K562 (cell line): ENCODE measurements at regions not wholly inside any gene's neighbourhood (a gene's known extent, or its start where the extent isn't known, plus 50 kb on each side); places are given as distances from the start of the nearest gene placed in this dataset.

Source experiments
- ATAC-seq: fragments of 200-7000 bp; cut with Tn5 transposase; 3 replicates; pipeline ENCODE4 v1.9.1; 2020; ENCODE audit warnings: moderate library complexity
- BruUV-seq: library from RNA; stranded (reverse); fragments of 400-500 nt; replicated peaks from 2 replicates; lab custom pipeline; 2021; lab: Mats Ljungman, UMichigan
- CTCF ChIA-PET: fragments of 300-600 bp; formaldehyde crosslinking; extraction: SDS; loops from one replicate; lab custom pipeline; 2021; ENCODE audit warnings: low intra/inter-chr PET ratio; lab: Yijun Ruan, JAX
- POLR2A ChIA-PET: fragments of 300-600, 350-650 bp; sonication (Branson Sonifier 250); formaldehyde crosslinking; extraction: SDS; loops from one replicate; lab custom pipeline; 2021; ENCODE audit warnings: antibody characterized with exemption, inconsistent platforms; lab: Yijun Ruan, JAX
- DNase-seq, 4 experiments: peaks; one replicate each; pipeline versions ENCODE4 v3.0.0 to v3.0.0-alpha.2; 2011 to 2018; ENCODE audit warnings: low spot score in 3 of 4, mixed read lengths in 3 of 4; ENCODE audit errors: extremely low read depth in 1 of 4
- FAIRE-seq: peaks from 2 replicates; lab custom pipeline; 2011; peaks lifted over from hg19 to GRCh38; lab: Jason Lieb, UNC
- H2AFZ ChIP-seq: 2 replicates; pipeline ENCODE4 v1.6.0; 2011; ENCODE audit warnings: low read depth, low read length, control low read depth, inconsistent platforms
- H3K27ac ChIP-seq: fragments of 200-600 bp; 3 replicates; pipeline ENCODE4 v1.8.0; 2011; ENCODE audit warnings: low read depth, mild to moderate bottlenecking, control low read depth, inconsistent platforms, low read length, moderate library complexity, mixed read lengths; ENCODE audit errors: extremely low read depth
- H3K27me3 ChIP-seq, 2 experiments: fragments of 300-600 bp in 1 of 2; 2 replicates in 1 of 2; 3 replicates in 1 of 2; pipeline versions ENCODE4 v1.6.0 to v1.8.0; 2011; ENCODE audit warnings: inconsistent platforms in 2 of 2, low read length in 2 of 2, mild to moderate bottlenecking in 1 of 2, mixed read lengths in 1 of 2, moderate library complexity in 1 of 2; ENCODE audit not compliant: control insufficient read depth in 2 of 2, insufficient read depth in 2 of 2
- H3K36me3 ChIP-seq: fragments of 300-600 bp; 3 replicates; pipeline ENCODE4 v1.8.0; 2011; ENCODE audit warnings: mild to moderate bottlenecking, low read length, inconsistent platforms; ENCODE audit not compliant: control insufficient read depth, insufficient read depth
- H3K4me1 ChIP-seq, 2 experiments: fragments of 200-600 bp in 1 of 2; replicated peaks in 1 of 2; 2 replicates in 1 of 2; 3 replicates in 1 of 2; pipeline versions ENCODE4 v1.5.1 to v1.8.0; 2011; ENCODE audit warnings: inconsistent platforms in 2 of 2, low read length in 2 of 2, mild to moderate bottlenecking in 1 of 2, mixed read lengths in 1 of 2, moderate library complexity in 1 of 2; ENCODE audit not compliant: control insufficient read depth in 2 of 2, insufficient read depth in 2 of 2
- H3K4me2 ChIP-seq: 2 replicates; pipeline ENCODE4 v1.6.1; 2011; ENCODE audit warnings: low read length, control low read depth, inconsistent platforms, mixed read lengths; ENCODE audit not compliant: insufficient read depth
- H3K4me3 ChIP-seq: fragments of 200-600 bp; sonication (generic), shearing (Covaris generic); 2 replicates; pipeline ENCODE4 v1.5.1; 2016; ENCODE audit warnings: control low read depth, inconsistent platforms
- H3K79me2 ChIP-seq: fragments of 200-600 bp; 3 replicates; pipeline ENCODE4 v1.8.0; 2011; ENCODE audit warnings: low read length, inconsistent platforms; ENCODE audit not compliant: control insufficient read depth, insufficient read depth
- H3K9ac ChIP-seq, 2 experiments: 2 replicates each; pipeline versions ENCODE4 v1.6.0 to v1.6.1; 2011; ENCODE audit warnings: low read depth in 2 of 2, low read length in 2 of 2, control low read depth in 1 of 2, inconsistent platforms in 1 of 2, mild to moderate bottlenecking in 1 of 2, mixed read lengths in 1 of 2; ENCODE audit not compliant: insufficient read depth in 1 of 2
- H3K9me1 ChIP-seq: one replicate; pipeline ENCODE4 v1.6.0; 2011; ENCODE audit warnings: inconsistent platforms, mild to moderate bottlenecking, low read length, moderate library complexity; ENCODE audit not compliant: control insufficient read depth, insufficient read depth
- H3K9me3 ChIP-seq: replicated peaks from 2 replicates; pipeline ENCODE4 v1.5.1; 2011; ENCODE audit warnings: low read depth, low read length, inconsistent platforms; ENCODE audit not compliant: control insufficient read depth, insufficient read depth
- H4K20me1 ChIP-seq: replicated peaks from 2 replicates; pipeline ENCODE4 v1.6.1; 2011; ENCODE audit warnings: low read length, inconsistent platforms, mixed read lengths; ENCODE audit not compliant: control insufficient read depth, insufficient read depth
- CBFA2T3 ChIP-seq: fragments of 450-650 bp; IDR thresholded peaks from 2 replicates; pipeline ENCODE4 v1.6.1; 2017
- CEBPB ChIP-seq: fragments of 450-650 bp; IDR thresholded peaks from 2 replicates; pipeline ENCODE4 v1.6.1; 2016; ENCODE audit warnings: missing genetic modification characterization, missing compliant biosample characterization
- RBBP5 ChIP-seq: fragments of 200-600 bp; sonication (generic); IDR thresholded peaks from 2 replicates; pipeline ENCODE4 v1.6.1; 2012; ENCODE audit warnings: borderline replicate concordance, mild to moderate bottlenecking, low read length, control low read depth, inconsistent platforms; ENCODE audit not compliant: insufficient read depth, poor library complexity, severe bottlenecking
- ZNF561 ChIP-seq: fragments of 450-650 bp; formaldehyde crosslinking; conservative IDR thresholded peaks from 2 replicates; pipeline ENCODE4 v1.4.0; 2020; ENCODE audit warnings: mild to moderate bottlenecking, moderate library complexity
- in situ Hi-C: fragments of 300-500 bp; cut with MboI; formaldehyde crosslinking; loops from 4 replicates; pipeline ENCODE4 v1.15.0; 2018; ENCODE audit warnings: inconsistent platforms, mixed read lengths
- intact Hi-C: fragments of 100-400 bp; cut with micrococcal nuclease; formaldehyde crosslinking; loops from 2 replicates; pipeline ENCODE4 v1.14.2; 2022
- TF ChIP-seq, protein P1 (sequence below): sonication (generic); formaldehyde crosslinking; IDR thresholded peaks from 2 replicates; pipeline ENCODE4 v1.8.0; 2022; ENCODE audit warnings: missing genetic modification reagents, mild to moderate bottlenecking, borderline replicate concordance
- TF ChIP-seq, protein P2 (sequence below), 3 experiments: fragments of 200-800 bp in 1 of 3; sonication (Bioruptor generic) in 1 of 3; sonication (generic) in 1 of 3; formaldehyde crosslinking in 1 of 3; IDR thresholded peaks; 2 replicates each; pipeline versions ENCODE4 v1.6.1 to v1.8.0; 2016 to 2022; ENCODE audit warnings: mild to moderate bottlenecking in 2 of 3, missing compliant biosample characterization in 2 of 3, missing genetic modification characterization in 2 of 3, missing genetic modification reagents in 1 of 3

GRCh38 chr20:40397467-40397866, 291.6 kb downstream of the MAFB start:
- Histone ChIP-seq H3K9me1 (no peaks in the 10 kb centered on the region), H2AFZ (no peak overlapping the region; the same call in 1 of the 2 replicates), H3K4me2 (no peak overlapping the region), H3K79me2 (no peaks in the 10 kb centered on the region), H3K36me3 (no peaks in the 10 kb centered on the region), H3K4me1 (no peaks in the 10 kb centered on the region), H3K9me3 (no peaks in the 10 kb centered on the region), H3K4me3 (no peak overlapping the region), H3K9ac (no peak overlapping the region)
- ChIA-PET CTCF (no interaction called here), POLR2A (interaction anchor here (1.1 kb wide), 1 partner anchor 36 kb away, joined by 3 read pairs; no protein-coding TSS in a partner anchor)
- intact Hi-C loops = no loop called here
- no TSS peak for BruUV-seq
- ATAC-seq (no peak), DNase-seq (peak in 2 of 4 experiments; percentile 1 to 5)
- no peak for TF ChIP-seq ZNF561 (CRISPR knock-in tag)
- TF ChIP-seq, protein P1, sequence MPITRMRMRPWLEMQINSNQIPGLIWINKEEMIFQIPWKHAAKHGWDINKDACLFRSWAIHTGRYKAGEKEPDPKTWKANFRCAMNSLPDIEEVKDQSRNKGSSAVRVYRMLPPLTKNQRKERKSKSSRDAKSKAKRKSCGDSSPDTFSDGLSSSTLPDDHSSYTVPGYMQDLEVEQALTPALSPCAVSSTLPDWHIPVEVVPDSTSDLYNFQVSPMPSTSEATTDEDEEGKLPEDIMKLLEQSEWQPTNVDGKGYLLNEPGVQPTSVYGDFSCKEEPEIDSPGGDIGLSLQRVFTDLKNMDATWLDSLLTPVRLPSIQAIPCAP = no peak
- no peak for TF ChIP-seq RBBP5
- TF ChIP-seq CBFA2T3 = peak; percentile 10; the same call in 1 of the 2 replicates
- TF ChIP-seq, protein P2, sequence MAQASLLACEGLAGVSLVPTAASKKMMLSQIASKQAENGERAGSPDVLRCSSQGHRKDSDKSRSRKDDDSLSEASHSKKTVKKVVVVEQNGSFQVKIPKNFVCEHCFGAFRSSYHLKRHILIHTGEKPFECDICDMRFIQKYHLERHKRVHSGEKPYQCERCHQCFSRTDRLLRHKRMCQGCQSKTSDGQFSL (CRISPR knock-in tag; IDR thresholded peaks at IDR 0.05) = no peak
- TF ChIP-seq, protein P2 (tag; IDR thresholded peaks at IDR 0.05) = no peak
- no peak for TF ChIP-seq CEBPB (tag)
- TF ChIP-seq, all 486 proteins: peak for 1
- no peaks in the 10 kb centered on the region for H3K27me3 ChIP-seq
- FAIRE-seq = no peak
- in situ Hi-C loops = no loop called here
- no peak overlapping the region for H3K27ac ChIP-seq
- no peaks in the 10 kb centered on the region for H4K20me1 ChIP-seq
